ENCODE measurements at regions not wholly inside any gene's neighbourhood (a gene's known extent, or its start where the extent isn't known, plus 50 kb on each side); places are given as distances from the start of the nearest gene placed in this dataset.

DNA sequence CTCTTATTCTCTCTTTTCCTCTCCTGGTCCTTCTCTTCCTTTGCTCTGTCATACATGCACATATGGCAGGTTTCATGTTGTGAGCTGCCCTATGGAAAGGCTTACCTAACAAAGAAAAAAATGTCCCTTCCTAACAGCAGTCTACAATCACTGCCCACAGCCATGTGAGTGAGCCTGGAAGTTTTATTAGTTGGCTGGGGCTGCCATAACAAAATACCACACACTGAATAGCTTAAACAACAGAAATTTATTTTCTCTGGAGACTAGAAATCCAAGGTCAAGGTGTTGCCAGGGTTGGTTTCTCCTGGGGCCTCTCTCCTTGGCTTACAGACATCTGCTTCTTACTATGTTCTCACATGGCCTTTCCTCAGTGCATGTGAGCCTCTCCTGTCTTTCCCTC is 142.1 kb downstream of the TRIB2 start:
- TF ChIP-seq, protein P1, sequence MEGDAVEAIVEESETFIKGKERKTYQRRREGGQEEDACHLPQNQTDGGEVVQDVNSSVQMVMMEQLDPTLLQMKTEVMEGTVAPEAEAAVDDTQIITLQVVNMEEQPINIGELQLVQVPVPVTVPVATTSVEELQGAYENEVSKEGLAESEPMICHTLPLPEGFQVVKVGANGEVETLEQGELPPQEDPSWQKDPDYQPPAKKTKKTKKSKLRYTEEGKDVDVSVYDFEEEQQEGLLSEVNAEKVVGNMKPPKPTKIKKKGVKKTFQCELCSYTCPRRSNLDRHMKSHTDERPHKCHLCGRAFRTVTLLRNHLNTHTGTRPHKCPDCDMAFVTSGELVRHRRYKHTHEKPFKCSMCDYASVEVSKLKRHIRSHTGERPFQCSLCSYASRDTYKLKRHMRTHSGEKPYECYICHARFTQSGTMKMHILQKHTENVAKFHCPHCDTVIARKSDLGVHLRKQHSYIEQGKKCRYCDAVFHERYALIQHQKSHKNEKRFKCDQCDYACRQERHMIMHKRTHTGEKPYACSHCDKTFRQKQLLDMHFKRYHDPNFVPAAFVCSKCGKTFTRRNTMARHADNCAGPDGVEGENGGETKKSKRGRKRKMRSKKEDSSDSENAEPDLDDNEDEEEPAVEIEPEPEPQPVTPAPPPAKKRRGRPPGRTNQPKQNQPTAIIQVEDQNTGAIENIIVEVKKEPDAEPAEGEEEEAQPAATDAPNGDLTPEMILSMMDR (IDR thresholded peaks at IDR 0.05), result no peak
- TF ChIP-seq POLR2A (IDR thresholded peaks at IDR 0.05), result no peak

Measured in testis (tissue), 2 donors.